Fibroblast of skin of scalp (primary cell): ENCODE measurements at regions not wholly inside any gene's neighbourhood (a gene's known extent, or its start where the extent isn't known, plus 50 kb on each side); places are given as distances from the start of the nearest gene placed in this dataset.
"Not testable (repeated sequence)": the region's sequence is repeated elsewhere in the genome, so short reads cannot be mapped to it uniquely, and the experiment has no call there.

Experiments
- DNase-seq: peaks from one replicate; pipeline ENCODE4 v3.0.0-alpha.2; 2013

DNA sequence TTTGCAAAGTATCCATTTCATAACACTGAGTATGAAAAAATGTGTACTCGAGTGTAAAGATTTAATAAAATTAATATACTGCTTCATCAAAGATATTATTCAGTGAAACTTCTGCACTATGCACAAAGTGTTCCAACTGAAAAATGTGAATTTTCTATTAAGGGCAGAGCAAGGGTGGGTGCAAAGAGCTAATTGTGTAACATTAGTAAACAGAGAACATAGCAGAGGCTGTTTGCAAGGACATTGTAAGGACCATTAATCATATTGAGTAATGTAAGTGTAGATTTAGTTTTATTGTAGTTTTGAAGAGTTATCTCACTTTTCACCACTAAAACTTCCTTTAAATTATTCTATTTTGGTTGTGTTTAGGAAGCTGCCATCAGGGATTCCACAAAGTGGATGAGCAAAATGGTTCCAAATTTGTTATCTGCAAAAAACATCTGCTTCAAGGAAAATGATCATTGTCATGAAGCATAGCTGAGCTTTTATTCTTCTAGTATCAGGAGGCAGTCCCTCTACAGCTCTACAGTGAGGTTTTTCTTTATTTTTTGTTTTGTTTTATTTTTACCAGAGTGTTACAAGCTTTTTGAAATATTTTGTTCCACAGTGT, 1375.4 kb downstream of the SLITRK1 start:
- DNase-seq = no peak

DNA sequence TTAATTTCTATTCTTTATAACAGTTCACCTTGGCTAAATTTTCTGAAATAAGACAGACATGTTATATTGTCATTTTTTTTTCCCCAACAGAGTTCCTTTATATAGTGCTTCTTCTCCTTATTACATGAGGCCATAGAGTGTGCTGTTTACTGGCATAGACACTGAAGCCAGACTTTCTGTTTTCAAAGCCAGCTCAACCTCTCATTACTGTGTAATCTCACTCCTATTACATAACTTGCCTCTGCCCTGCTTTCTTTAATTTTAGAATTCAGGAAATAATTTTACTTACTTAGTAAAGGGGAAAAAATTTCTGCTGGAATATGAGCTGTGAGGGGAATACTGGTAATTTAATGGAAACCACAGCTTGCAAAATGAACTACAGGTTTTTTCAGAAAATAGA, 1380.4 kb downstream of the SLITRK1 start:
- DNase-seq = no peak

DNA sequence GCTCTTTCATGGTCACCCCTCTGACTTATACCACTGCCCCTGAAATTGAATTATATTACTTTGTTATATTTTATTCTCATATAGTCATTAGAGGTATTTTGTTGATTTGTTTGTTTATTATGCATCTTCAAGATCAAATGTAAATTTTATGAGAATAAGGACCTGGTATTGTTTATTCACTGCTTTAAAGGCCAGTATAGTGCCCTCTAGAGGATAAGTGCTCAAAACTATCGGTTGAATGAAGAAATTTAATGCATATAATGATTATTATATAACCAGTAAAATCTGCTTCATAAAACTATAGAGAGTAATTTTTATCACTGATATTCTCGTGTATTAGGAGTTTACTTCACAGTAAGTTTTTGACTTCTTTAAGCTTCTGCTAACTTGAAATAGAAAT, 1401.9 kb downstream of the SLITRK1 start:
- no peak for DNase-seq

DNA sequence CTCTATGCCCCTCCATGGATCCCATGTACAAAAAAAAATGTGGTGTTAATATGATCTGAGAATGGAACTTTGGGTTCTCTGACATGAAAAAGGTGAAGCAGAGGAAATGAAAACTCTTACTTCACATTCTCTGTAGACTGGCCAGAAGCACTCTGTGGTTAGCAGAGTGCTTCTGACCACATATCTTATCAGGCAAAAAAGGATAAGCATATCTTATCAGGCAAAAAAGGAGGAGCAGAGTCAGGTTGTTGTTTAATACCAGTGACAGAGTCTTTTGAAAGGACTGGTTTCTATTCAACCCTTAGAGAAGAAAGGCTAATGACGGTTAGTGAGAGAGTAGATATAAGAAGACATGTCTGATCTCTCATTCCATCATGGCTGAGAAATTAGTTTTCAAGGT, 1404.8 kb downstream of the SLITRK1 start:
- no peak for DNase-seq

DNA sequence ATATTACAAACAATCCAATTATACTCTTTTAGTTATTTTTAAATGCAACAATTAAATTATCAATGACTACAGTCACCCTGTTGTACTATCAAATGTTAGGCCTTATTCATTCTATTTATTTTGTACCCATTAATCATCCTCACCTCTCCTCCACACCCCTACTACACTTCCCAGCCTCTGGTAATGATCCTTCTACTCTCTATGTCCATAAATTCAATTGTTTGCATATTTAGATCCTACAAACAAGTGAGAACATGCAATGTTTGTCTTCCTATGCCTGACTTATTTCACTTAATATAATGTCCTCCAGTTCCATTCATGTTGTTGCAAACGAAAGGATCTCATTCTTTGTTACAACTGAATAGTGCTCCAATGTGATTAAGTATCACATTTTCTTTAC, 1414.6 kb downstream of the SLITRK1 start:
- DNase-seq = no peak

DNA sequence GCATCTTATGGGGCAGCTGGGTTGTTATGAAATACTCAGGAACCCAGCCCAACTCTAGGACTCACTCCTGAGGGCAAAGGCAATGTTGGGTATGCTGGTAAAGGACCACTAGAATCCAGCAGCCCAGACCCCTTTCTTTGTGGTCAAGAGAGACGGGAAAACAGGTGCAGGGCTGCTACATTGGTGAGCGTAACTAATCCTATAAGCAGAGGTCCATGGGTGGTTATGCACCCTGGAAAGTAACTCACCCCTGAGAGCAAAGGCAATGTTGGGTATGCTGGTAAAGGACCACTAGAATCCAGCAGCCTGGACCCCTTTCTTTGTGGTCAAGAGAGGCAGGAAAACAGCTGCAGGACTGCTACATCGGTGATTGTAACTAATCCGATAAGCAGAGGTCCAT, 1422.7 kb downstream of the SLITRK1 start:
- not testable (repeated sequence) for DNase-seq

DNA sequence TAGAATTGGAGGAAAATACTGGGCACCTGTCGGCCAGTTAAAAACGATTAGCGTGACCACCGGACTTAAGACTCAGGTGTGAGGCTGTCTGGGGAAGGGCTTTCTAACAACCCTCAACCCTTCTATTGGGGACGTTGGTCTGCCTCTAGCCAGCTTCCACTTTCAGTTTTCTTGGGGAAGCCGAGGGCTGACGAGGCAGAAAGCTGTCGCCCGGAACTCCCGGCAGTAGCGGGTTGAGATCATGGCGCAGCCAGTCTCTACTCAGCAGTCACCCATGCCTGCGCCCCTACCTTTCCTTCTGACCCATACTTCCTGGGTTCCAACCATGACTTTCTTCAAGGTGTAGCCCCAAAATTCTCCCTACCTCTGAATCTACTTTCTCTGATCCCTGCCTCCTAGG, 1424.1 kb downstream of the SLITRK1 start:
- DNase-seq = no peak

DNA sequence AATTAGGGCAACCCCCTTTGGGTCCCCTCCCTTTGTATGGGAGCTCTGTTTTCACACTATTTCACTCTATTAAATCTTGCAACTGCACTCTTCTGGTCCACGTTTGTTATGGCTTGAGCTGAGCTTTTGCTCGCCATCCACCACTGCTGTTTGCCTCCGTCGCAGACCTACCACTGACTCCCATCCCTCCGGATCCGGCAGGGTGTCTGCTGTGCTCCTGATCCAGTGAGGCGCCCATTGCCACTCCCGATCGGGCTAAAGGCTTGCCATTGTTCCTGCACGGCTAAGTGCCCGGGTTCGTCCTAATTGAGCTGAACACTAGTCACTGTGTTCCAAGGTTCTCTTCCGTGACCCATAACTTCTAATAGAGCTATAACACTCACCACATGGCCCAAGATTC, 1424.7 kb downstream of the SLITRK1 start:
- DNase-seq = not testable (repeated sequence)

DNA sequence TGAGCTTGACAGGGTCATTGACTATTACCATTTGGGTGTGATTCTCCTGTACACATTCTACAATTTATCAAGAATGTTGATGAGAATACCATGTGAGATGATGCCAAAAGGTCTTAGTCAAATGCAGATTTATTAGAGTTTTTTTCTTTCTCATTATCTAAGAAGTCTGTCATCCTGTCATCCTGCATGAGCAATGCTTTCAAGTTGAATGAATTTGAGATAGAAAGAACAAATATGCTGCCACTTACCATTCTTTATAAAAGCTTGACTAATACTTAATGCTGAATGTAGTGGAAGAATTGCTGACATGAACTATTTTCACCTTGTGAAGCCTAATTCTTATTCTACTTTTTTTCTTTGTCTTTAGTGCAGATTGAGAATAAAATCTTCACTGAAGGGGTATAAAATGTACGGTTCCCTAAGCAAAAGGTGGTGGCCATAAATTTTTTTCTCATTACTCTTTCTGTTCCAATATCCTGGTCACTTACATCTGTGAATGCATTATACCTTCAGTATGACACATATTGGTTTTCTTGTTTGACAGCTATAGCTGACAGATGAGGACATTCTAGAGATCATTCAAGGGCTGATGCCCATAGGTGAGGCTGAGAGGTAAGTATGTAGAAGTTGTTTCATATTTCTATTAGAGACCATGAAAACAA, 1434.7 kb downstream of the SLITRK1 start:
- no peak for DNase-seq

DNA sequence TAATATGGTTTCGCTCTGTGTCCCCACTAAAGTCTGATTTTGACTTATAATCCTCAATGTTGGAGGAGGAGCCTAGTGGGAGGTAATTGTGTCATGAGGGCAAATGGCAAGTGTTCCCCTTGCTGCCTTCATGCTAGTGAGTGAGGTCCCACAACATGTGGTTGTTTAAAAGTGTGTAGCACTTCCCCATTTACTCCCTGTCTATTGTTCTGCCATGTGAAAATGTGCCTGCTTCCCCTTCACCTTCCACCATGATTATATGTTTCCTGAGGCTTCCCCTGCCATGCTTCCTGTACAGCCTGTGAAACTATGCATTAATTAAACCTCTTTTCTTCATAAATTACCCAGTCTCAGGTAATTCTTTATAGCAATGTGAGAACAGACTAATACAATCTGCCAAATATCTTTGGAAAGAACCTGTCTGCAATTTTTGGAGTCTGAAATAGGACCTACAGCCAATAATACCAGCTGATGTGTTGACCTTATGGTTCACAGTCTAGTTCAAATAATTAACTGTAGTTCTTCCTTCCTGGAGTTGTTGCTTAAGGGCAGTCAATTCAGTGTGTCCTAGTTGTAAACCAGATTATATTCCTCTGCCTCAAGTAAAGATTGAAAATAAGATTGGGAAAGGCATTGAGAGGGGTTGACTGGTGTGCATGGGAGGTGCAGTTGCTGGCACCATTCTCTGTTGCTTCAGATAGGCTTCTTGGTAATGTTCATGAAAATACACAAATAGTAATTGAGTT, 1442.9 kb downstream of the SLITRK1 start:
- DNase-seq = no peak

DNA sequence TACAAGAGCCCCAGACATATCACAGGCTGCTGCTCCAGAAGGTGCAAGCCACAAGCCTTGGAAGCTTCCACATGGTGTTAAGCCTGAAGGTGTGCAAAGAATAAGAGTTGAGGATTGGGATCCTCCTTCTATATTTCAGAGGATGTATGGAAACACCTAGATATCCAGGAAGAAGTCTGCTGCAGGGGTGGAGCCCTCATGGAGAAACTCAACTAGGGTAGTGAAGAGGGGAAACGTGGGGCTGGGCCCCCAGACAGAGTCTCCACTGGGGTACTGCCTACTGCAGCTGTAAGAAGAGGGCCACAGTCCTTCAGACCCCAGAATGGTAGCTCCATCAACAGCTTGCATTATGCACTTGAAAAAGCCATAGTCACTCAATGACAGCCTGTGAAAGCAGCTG, 1444.0 kb downstream of the SLITRK1 start:
- DNase-seq = no peak

DNA sequence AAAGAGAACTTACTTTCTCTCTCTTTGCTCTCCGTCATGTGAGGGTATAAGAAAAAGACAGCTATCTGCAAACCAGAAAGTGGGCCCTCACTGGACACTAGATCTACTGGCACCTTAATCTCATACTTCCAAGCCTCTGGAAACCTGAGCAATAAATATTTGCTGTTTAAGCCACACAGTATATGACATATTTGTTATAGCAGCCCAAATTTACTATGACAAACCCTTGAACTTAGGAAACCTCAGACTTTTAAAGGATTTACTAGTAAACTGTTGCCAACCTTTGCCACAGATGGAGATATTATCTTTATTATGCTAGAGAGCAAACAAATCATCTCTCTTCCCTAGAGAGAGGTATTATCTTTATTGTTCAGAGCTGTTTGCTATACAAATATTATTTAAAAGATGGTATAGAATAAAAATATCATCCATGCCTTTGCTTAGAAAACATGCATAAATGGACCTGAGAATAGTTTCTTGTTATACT, 1446.1 kb downstream of the SLITRK1 start:
- no peak for DNase-seq

DNA sequence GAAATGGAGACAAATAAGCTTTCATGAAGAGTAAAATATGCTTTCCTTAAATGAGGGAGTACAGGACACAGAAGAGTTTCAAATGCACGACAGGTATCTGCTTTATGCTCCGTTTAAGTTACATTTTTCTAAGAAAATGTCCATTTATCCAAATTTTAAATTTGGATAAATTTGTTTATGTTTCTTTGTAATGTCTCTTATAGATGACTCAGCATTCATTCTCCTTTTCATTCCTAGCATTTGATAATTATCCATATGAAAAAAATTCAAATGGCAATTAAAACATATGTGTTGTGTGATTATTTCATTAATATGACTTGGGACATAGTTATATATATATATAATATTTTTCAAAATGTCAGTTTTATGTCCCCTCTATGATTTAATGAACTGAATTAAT, 1449.3 kb downstream of the SLITRK1 start:
- no peak for DNase-seq

DNA sequence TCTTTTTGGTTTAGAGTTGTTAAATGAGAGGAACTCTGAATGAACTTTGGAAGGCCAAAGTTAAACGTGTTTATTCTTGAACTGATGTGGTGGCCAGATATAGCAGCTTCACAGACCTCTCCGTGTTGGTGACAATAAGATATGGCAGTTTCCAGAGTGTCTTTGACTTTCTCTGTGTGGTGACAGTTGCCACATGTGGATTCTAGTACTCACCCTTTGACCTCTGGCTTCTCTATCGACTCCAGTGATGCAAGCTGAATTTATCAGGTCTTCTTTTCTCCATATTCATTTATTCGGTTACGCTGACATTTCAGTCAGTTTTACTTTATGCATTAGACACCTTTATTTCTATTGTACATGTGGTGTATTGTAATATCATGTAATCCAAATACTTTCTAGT, 1469.5 kb downstream of the SLITRK1 start:
- DNase-seq = no peak

DNA sequence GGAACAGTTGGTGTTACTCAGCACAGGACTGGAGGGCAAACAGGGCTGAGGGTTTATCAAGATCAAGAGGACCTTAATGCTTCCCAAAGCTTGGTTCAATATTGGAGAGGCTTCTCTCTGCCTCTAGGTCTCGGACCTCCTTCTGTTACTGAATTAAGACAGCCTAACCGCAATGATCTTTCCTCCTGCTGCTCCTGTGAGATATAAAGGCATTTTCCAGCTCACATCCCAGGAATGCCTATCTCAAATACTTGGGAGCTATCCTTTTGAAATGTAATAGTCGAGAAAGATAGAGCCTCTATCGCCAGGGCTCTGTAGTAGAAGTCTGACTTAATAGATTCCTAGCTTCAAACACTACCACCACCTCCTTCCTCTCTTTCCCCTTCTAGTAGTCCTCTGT, 1475.0 kb downstream of the SLITRK1 start:
- DNase-seq = no peak

DNA sequence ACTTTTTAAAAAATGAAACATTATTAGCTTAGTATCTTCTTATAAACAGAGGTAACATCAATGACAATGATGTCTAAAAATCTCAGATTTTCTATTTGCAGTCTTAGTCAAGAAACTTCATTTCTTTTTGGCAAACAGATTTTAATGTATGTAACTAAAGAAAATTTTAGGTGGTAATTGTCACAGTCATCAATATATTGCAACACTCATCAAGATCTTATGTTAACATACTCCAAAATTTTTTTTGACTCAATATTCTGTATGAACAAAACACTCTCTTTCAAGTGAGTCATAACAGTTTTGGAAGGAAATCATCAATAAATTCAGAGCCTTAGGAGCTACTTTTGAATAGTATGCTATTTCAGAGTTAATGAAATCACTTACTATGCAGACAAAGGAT, 1507.6 kb downstream of the SLITRK1 start:
- no peak for DNase-seq

DNA sequence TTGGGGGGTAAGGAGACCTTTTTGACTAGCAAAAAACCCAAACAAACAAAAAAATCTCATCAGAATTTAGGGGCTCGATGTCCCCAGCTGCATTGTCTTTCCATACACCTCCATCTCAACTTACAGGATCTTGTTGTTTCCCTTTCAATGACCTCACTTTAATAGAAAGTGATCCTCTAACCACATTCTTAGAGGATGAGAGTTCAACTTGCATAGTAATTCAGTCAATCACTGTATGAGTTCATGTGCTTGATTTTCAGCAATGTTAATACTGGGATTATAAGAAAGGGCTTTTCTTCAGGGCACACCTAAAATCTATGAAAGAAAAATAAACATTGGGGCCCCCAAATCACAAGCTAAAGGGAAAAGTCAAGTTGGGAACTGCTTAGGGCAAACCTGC, 1512.0 kb downstream of the SLITRK1 start:
- DNase-seq = no peak

DNA sequence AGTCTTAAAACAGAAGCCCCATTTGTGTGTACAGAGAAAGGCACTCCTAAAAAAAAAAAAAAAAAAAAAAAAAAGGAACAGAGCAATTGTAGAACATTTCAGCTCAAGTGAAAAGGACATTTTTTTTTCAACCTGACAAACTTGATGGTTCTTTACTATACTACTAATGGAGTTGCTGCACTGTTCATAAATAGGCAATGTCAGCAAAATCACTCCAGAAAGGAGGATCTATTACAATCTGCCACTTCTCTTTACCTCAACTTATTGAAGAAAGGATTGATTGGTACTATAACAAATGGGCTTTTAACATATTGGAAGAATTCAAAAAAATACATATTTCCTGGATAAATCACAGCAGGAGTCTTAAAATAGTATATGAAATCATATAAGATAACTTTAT, 1517.7 kb downstream of the SLITRK1 start:
- DNase-seq = no peak

DNA sequence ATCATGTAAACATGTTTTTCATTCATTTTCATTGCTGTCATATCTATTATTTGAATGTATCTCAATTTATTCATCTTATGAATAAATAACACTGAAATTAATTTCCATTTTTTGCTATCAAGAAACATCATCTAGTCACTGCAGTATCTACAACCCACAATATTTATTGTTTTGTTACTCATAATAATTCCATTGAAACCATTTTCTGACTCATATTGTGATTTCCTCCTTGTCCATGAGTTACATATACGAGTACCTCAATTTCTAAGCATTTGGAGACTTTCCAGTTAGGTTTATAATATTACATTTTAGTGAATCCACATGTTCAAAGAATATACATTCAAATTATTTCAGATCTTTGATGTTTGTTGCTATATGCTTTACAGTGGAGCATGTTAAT, 1524.0 kb downstream of the SLITRK1 start:
- peak; percentile 5 for DNase-seq

DNA sequence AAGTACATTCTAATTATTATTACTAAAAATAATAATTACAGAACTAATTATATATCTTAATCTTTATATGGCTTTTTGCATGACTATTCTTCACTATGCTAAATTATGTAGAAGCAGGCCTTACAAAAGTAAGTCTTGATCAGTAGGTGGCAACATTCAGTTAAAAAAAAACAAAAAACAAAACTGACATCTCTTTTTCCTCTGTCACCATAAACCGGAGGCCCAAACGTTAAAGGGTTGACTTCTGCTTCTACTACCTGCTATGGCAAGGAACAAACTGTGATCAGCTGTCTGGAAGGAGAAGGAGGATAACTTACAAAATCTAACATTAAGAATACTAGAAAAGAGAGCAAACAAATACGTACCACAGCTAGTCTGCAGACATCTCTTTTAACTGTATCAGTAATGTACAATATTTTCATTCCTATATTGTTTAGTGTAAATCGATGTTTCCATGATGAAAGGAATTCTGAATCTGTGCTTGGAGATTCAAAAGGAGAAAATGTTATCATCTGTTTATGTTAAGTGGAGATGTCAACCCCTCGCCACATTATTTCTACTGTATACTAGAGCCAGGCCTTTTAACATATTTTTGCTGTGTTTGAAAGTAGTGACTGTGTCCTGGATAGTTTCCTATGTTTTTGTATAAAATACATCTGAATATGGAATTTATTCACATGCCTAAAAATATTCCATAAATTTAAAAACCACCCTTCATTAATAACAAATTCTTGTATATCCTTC, 1525.4 kb downstream of the SLITRK1 start:
- DNase-seq = peak; percentile 11

DNA sequence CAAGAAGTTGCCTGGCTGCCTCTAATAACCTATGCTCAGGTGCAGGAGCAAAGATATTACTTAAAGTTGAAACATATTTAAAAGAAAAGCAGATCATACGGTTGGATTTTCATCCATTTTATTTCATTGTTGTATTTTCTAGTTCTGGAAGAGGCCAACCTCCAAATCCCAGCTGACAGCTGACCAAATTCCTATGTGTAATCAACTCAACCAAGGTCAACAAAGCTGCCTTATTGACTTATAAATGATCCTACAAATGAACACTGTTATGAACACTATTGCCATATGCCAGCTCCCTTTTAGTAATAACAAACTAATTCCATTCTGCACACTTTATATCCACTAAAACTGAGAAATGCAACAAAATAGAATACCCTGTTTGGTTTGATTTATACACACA, 1537.4 kb downstream of the SLITRK1 start:
- DNase-seq = no peak

DNA sequence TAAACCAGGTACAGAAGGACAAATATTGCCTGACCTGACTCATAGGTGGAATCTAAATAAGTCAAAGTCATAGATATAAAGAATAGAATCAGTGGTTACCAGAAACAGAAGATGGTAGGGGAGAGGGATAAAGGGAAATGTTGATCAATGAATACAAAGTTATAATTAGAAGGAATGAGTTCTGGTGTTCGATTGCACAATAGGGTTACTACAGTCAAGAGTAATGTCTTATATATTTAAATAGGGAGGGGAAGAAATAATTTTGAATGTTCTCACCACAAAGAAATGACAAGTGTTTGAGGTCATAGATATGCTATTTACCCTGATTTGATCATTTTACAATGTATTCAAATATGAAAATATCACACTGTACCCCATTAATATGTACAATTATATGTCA, 1541.2 kb downstream of the SLITRK1 start:
- no peak for DNase-seq

DNA sequence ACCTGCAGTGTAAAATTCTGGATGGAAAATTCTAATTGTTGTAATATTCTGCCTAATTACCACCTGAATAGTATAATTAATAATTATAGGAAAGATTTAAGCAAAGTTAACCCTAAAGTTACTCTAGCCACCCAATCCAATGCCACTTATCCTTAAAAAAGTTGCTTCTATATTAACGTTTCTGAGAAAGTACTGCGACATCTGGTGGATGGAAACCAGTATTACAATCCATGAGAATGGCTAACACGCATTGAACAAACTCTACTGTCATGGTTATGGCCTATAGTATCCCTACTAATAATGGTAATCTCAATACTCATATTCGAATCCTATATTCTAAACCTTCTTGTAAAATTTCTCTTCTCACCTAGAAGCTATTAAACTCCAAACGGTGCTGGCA, 1551.8 kb downstream of the SLITRK1 start:
- peak; percentile 12 for DNase-seq
